ENCODE measurements at regions not wholly inside any gene's neighbourhood (a gene's known extent, or its start where the extent isn't known, plus 50 kb on each side); places are given as distances from the start of the nearest gene placed in this dataset.

DNA sequence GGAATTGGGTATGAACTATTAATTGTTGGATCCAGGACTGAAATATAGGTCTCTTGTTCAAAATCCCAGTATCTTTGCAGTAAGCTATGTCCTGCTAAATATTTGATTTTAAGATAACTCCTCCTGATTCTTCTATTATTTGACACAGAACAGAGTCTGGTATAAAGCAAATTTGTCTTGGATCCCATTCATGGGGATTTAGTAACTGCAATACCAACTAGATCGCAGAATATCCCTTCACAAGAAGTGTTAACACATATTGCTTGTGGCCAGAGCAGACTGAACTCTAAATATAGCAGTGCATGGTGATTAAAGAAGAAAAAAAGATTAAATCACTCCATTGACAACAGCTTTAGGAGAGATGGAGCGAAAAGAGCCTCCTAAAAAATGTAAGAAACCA, 68.2 kb upstream of the ARHGAP42 start:
- TF ChIP-seq POLR2A (IDR thresholded peaks at IDR 0.05) (no peak), CTCF (IDR thresholded peaks at IDR 0.05) (no peak), EP300 (IDR thresholded peaks at IDR 0.05) (no peak)
